K562 (cell line): ENCODE measurements at regions not wholly inside any gene's neighbourhood (a gene's known extent, or its start where the extent isn't known, plus 50 kb on each side); places are given as distances from the start of the nearest gene placed in this dataset.

Experiments used
- ATAC-seq: fragments of 200-7000 bp; cut with Tn5 transposase; 3 replicates; pipeline ENCODE4 v1.9.1; 2020; ENCODE audit warnings: moderate library complexity
- BruUV-seq: library from RNA; stranded (reverse); fragments of 400-500 nt; replicated peaks from 2 replicates; lab custom pipeline; 2021; lab: Mats Ljungman, UMichigan
- CTCF ChIA-PET: fragments of 300-600 bp; formaldehyde crosslinking; extraction: SDS; loops from one replicate; lab custom pipeline; 2021; ENCODE audit warnings: low intra/inter-chr PET ratio; lab: Yijun Ruan, JAX
- POLR2A ChIA-PET: fragments of 300-600, 350-650 bp; sonication (Branson Sonifier 250); formaldehyde crosslinking; extraction: SDS; loops from one replicate; lab custom pipeline; 2021; ENCODE audit warnings: antibody characterized with exemption, inconsistent platforms; lab: Yijun Ruan, JAX
- DNase-seq, 4 experiments: peaks; one replicate each; pipeline versions ENCODE4 v3.0.0 to v3.0.0-alpha.2; 2011 to 2018; ENCODE audit warnings: low spot score in 3 of 4, mixed read lengths in 3 of 4; ENCODE audit errors: extremely low read depth in 1 of 4
- FAIRE-seq: peaks from 2 replicates; lab custom pipeline; 2011; peaks lifted over from hg19 to GRCh38; lab: Jason Lieb, UNC
- H2AFZ ChIP-seq: 2 replicates; pipeline ENCODE4 v1.6.0; 2011; ENCODE audit warnings: low read depth, low read length, control low read depth, inconsistent platforms
- H3K27ac ChIP-seq: fragments of 200-600 bp; 3 replicates; pipeline ENCODE4 v1.8.0; 2011; ENCODE audit warnings: low read depth, mild to moderate bottlenecking, control low read depth, inconsistent platforms, low read length, moderate library complexity, mixed read lengths; ENCODE audit errors: extremely low read depth
- H3K27me3 ChIP-seq, 2 experiments: fragments of 300-600 bp in 1 of 2; 2 replicates in 1 of 2; 3 replicates in 1 of 2; pipeline versions ENCODE4 v1.6.0 to v1.8.0; 2011; ENCODE audit warnings: inconsistent platforms in 2 of 2, low read length in 2 of 2, mild to moderate bottlenecking in 1 of 2, mixed read lengths in 1 of 2, moderate library complexity in 1 of 2; ENCODE audit not compliant: control insufficient read depth in 2 of 2, insufficient read depth in 2 of 2
- H3K36me3 ChIP-seq: fragments of 300-600 bp; 3 replicates; pipeline ENCODE4 v1.8.0; 2011; ENCODE audit warnings: mild to moderate bottlenecking, low read length, inconsistent platforms; ENCODE audit not compliant: control insufficient read depth, insufficient read depth
- H3K4me1 ChIP-seq, 2 experiments: fragments of 200-600 bp in 1 of 2; replicated peaks in 1 of 2; 2 replicates in 1 of 2; 3 replicates in 1 of 2; pipeline versions ENCODE4 v1.5.1 to v1.8.0; 2011; ENCODE audit warnings: inconsistent platforms in 2 of 2, low read length in 2 of 2, mild to moderate bottlenecking in 1 of 2, mixed read lengths in 1 of 2, moderate library complexity in 1 of 2; ENCODE audit not compliant: control insufficient read depth in 2 of 2, insufficient read depth in 2 of 2
- H3K4me2 ChIP-seq: 2 replicates; pipeline ENCODE4 v1.6.1; 2011; ENCODE audit warnings: low read length, control low read depth, inconsistent platforms, mixed read lengths; ENCODE audit not compliant: insufficient read depth
- H3K4me3 ChIP-seq: fragments of 200-600 bp; sonication (generic), shearing (Covaris generic); 2 replicates; pipeline ENCODE4 v1.5.1; 2016; ENCODE audit warnings: control low read depth, inconsistent platforms
- H3K79me2 ChIP-seq: fragments of 200-600 bp; 3 replicates; pipeline ENCODE4 v1.8.0; 2011; ENCODE audit warnings: low read length, inconsistent platforms; ENCODE audit not compliant: control insufficient read depth, insufficient read depth
- H3K9ac ChIP-seq, 2 experiments: 2 replicates each; pipeline versions ENCODE4 v1.6.0 to v1.6.1; 2011; ENCODE audit warnings: low read depth in 2 of 2, low read length in 2 of 2, control low read depth in 1 of 2, inconsistent platforms in 1 of 2, mild to moderate bottlenecking in 1 of 2, mixed read lengths in 1 of 2; ENCODE audit not compliant: insufficient read depth in 1 of 2
- H3K9me1 ChIP-seq: one replicate; pipeline ENCODE4 v1.6.0; 2011; ENCODE audit warnings: inconsistent platforms, mild to moderate bottlenecking, low read length, moderate library complexity; ENCODE audit not compliant: control insufficient read depth, insufficient read depth
- H3K9me3 ChIP-seq: replicated peaks from 2 replicates; pipeline ENCODE4 v1.5.1; 2011; ENCODE audit warnings: low read depth, low read length, inconsistent platforms; ENCODE audit not compliant: control insufficient read depth, insufficient read depth
- H4K20me1 ChIP-seq: replicated peaks from 2 replicates; pipeline ENCODE4 v1.6.1; 2011; ENCODE audit warnings: low read length, inconsistent platforms, mixed read lengths; ENCODE audit not compliant: control insufficient read depth, insufficient read depth
- HLTF ChIP-seq: fragments of 450-650 bp; IDR thresholded peaks from 2 replicates; pipeline ENCODE4 v1.6.1; 2016
- ZNF174 ChIP-seq: fragments of 250-450 bp; sonication (Bioruptor Pico); IDR thresholded peaks from 2 replicates; pipeline ENCODE4 v1.4.0; 2020; ENCODE audit warnings: mild to moderate bottlenecking
- WGBS: fragments of 100-300 bp; shearing (Covaris generic); methylation state at CpG from one replicate; pipeline ENCODE4 v1.1.6; 2016; ENCODE audit warnings: low coverage, mixed read lengths; ENCODE audit not compliant: insufficient coverage; ENCODE audit errors: missing lambda C conversion rate; 5-methylcytosine and 5-hydroxymethylcytosine counted together
- in situ Hi-C: fragments of 300-500 bp; cut with MboI; formaldehyde crosslinking; loops from 4 replicates; pipeline ENCODE4 v1.15.0; 2018; ENCODE audit warnings: inconsistent platforms, mixed read lengths
- intact Hi-C: fragments of 100-400 bp; cut with micrococcal nuclease; formaldehyde crosslinking; loops from 2 replicates; pipeline ENCODE4 v1.14.2; 2022
- TF ChIP-seq, protein P1 (sequence below): IDR thresholded peaks from 2 replicates; pipeline ENCODE4 v1.6.1; 2016; ENCODE audit warnings: missing genetic modification characterization, missing compliant biosample characterization
- TF ChIP-seq, protein P2 (sequence below): fragments of 200-600 bp; sonication (generic); IDR thresholded peaks from one replicate; pipeline ENCODE4 v1.6.1; 2012; ENCODE audit warnings: mild to moderate bottlenecking, low read depth, low read length, inconsistent platforms

DNA sequence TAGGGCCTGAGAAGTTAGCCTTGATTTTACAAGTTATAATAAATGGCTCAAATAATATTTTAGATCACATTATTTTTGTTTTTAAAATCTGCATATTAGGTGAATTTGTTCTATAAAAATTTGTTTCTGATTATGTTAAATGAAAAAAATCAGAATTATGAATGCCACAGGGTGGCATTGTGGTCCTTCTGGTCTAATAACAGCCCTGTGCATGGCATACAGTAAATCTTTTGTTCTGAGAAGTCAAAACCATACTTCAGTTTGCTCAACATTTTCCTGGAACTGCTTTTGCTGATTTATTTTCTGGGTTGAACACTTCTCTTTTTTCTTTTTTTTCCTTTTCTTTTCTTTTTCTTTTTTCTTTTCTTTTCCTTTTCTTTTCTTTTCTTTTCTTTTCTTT lies 101.0 kb upstream of the UBQLN2 start:
- DNase-seq = no peak
- no peak for TF ChIP-seq HLTF
- TF ChIP-seq, protein P1, sequence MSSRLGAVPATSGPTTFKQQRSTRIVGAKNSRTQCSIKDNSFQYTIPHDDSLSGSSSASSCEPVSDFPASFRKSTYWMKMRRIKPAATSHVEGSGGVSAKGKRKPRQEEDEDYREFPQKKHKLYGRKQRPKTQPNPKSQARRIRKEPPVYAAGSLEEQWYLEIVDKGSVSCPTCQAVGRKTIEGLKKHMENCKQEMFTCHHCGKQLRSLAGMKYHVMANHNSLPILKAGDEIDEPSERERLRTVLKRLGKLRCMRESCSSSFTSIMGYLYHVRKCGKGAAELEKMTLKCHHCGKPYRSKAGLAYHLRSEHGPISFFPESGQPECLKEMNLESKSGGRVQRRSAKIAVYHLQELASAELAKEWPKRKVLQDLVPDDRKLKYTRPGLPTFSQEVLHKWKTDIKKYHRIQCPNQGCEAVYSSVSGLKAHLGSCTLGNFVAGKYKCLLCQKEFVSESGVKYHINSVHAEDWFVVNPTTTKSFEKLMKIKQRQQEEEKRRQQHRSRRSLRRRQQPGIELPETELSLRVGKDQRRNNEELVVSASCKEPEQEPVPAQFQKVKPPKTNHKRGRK = peak; percentile 23; the same call in 1 of the 2 replicates
- no peak overlapping the region for H3K27ac ChIP-seq
- H3K4me1 ChIP-seq = no peaks in the 10 kb centered on the region
- H3K4me3 ChIP-seq = no peak overlapping the region
- no peak for ATAC-seq
- intact Hi-C loops = no loop called here
- no peaks in the 10 kb centered on the region for H3K36me3 ChIP-seq
- in situ Hi-C loops = no loop called here
- H3K9me3 ChIP-seq = no peaks in the 10 kb centered on the region
- H3K9me1 ChIP-seq = no peaks in the 10 kb centered on the region
- ChIA-PET CTCF (interaction anchor here (0.7 kb wide), 1 partner anchor 266 kb away, joined by 4 read pairs; no protein-coding TSS in a partner anchor), POLR2A (no interaction called here)
- BruUV-seq = no TSS peak
- H3K9ac ChIP-seq = no peak overlapping the region
- no peak for FAIRE-seq
- no peaks in the 10 kb centered on the region for H4K20me1 ChIP-seq
- H3K4me2 ChIP-seq = no peak overlapping the region
- no peaks in the 10 kb centered on the region for H3K27me3 ChIP-seq
- H3K79me2 ChIP-seq = no peaks in the 10 kb centered on the region
- H2AFZ ChIP-seq = no peak overlapping the region

DNA sequence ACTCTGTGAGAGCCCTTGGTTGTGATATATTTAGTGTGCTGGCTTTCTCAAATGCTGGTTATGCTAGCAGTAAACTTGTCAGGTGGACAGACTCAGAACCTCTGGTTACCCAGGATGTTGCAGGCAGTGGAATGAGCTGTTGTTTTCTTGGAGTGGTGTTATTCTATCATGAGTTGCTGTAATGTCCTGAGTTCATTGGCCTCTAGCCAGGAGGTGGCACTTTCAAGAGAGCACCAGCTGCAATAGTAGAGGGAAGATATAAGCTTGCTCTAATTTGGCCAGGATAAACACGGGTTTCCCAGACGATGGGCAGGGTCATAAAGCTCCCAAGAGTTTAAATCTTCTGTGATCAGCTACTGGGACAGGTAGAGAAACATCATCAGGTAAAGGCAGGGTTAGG lies 95.0 kb upstream of the UBQLN2 start:
- no peaks in the 10 kb centered on the region for H4K20me1 ChIP-seq
- BruUV-seq = no TSS peak
- POLR2A ChIA-PET = no interaction called here
- H3K9me1 ChIP-seq = no peaks in the 10 kb centered on the region
- H3K9me3 ChIP-seq = no peaks in the 10 kb centered on the region
- H3K36me3 ChIP-seq = no peaks in the 10 kb centered on the region
- H3K27me3 ChIP-seq = no peaks in the 10 kb centered on the region
- no peaks in the 10 kb centered on the region for H3K4me1 ChIP-seq
- FAIRE-seq = no peak
- 0% methylated on average over 2 of the region's 2 CpGs for WGBS
- no peak overlapping the region for H3K27ac ChIP-seq
- ATAC-seq = no peak
- no peak overlapping the region for H3K4me3 ChIP-seq
- intact Hi-C loops = no loop called here
- no peaks in the 10 kb centered on the region for H3K79me2 ChIP-seq
- CTCF ChIA-PET = no interaction called here
- no peak overlapping the region for H2AFZ ChIP-seq
- H3K4me2 ChIP-seq = no peak overlapping the region
- H3K9ac ChIP-seq = no peak overlapping the region
- in situ Hi-C loops = no loop called here
- no peak for DNase-seq
- TF ChIP-seq, protein P2, sequence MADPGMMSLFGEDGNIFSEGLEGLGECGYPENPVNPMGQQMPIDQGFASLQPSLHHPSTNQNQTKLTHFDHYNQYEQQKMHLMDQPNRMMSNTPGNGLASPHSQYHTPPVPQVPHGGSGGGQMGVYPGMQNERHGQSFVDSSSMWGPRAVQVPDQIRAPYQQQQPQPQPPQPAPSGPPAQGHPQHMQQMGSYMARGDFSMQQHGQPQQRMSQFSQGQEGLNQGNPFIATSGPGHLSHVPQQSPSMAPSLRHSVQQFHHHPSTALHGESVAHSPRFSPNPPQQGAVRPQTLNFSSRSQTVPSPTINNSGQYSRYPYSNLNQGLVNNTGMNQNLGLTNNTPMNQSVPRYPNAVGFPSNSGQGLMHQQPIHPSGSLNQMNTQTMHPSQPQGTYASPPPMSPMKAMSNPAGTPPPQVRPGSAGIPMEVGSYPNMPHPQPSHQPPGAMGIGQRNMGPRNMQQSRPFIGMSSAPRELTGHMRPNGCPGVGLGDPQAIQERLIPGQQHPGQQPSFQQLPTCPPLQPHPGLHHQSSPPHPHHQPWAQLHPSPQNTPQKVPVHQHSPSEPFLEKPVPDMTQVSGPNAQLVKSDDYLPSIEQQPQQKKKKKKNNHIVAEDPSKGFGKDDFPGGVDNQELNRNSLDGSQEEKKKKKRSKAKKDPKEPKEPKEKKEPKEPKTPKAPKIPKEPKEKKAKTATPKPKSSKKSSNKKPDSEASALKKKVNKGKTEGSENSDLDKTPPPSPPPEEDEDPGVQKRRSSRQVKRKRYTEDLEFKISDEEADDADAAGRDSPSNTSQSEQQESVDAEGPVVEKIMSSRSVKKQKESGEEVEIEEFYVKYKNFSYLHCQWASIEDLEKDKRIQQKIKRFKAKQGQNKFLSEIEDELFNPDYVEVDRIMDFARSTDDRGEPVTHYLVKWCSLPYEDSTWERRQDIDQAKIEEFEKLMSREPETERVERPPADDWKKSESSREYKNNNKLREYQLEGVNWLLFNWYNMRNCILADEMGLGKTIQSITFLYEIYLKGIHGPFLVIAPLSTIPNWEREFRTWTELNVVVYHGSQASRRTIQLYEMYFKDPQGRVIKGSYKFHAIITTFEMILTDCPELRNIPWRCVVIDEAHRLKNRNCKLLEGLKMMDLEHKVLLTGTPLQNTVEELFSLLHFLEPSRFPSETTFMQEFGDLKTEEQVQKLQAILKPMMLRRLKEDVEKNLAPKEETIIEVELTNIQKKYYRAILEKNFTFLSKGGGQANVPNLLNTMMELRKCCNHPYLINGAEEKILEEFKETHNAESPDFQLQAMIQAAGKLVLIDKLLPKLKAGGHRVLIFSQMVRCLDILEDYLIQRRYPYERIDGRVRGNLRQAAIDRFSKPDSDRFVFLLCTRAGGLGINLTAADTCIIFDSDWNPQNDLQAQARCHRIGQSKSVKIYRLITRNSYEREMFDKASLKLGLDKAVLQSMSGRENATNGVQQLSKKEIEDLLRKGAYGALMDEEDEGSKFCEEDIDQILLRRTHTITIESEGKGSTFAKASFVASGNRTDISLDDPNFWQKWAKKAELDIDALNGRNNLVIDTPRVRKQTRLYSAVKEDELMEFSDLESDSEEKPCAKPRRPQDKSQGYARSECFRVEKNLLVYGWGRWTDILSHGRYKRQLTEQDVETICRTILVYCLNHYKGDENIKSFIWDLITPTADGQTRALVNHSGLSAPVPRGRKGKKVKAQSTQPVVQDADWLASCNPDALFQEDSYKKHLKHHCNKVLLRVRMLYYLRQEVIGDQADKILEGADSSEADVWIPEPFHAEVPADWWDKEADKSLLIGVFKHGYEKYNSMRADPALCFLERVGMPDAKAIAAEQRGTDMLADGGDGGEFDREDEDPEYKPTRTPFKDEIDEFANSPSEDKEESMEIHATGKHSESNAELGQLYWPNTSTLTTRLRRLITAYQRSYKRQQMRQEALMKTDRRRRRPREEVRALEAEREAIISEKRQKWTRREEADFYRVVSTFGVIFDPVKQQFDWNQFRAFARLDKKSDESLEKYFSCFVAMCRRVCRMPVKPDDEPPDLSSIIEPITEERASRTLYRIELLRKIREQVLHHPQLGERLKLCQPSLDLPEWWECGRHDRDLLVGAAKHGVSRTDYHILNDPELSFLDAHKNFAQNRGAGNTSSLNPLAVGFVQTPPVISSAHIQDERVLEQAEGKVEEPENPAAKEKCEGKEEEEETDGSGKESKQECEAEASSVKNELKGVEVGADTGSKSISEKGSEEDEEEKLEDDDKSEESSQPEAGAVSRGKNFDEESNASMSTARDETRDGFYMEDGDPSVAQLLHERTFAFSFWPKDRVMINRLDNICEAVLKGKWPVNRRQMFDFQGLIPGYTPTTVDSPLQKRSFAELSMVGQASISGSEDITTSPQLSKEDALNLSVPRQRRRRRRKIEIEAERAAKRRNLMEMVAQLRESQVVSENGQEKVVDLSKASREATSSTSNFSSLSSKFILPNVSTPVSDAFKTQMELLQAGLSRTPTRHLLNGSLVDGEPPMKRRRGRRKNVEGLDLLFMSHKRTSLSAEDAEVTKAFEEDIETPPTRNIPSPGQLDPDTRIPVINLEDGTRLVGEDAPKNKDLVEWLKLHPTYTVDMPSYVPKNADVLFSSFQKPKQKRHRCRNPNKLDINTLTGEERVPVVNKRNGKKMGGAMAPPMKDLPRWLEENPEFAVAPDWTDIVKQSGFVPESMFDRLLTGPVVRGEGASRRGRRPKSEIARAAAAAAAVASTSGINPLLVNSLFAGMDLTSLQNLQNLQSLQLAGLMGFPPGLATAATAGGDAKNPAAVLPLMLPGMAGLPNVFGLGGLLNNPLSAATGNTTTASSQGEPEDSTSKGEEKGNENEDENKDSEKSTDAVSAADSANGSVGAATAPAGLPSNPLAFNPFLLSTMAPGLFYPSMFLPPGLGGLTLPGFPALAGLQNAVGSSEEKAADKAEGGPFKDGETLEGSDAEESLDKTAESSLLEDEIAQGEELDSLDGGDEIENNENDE = no peak
- no peak for TF ChIP-seq ZNF174
